ENCODE measurements at regions not wholly inside any gene's neighbourhood (a gene's known extent, or its start where the extent isn't known, plus 50 kb on each side); places are given as distances from the start of the nearest gene placed in this dataset.

DNA sequence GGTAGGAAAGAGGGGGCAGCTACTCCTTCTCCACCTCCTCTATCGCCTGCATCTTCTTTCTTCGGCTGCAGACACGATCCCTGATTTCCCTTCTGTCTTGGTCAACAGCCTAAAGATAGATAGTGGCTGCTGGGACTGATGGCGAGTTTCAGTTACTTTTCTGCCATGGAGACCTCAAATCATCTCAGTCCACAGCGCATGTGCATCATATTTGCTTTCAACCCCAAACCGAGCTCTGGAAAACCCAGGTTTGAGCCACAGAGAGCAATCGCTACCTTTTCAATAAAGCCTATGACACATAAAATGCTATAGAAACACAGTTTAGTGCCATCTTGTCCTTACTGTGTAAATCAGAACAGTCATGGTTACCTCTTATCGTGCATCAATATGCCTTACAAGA, 142.9 kb upstream of the IRF2BP2 start:
- intact Hi-C loops (cut with micrococcal nuclease; ENCODE audit: unreplicated experiment): no loop called here
- Histone ChIP-seq H3K4me1 (ENCODE audit: control insufficient read depth, insufficient read depth, low read length) (peaks cover 24% of the 10 kb centered on the region), H3K36me3 (ENCODE audit: control insufficient read depth, insufficient read depth, low read length) (no peaks in the 10 kb centered on the region), H3K9me3 (ENCODE audit: control insufficient read depth, insufficient read depth, low read depth, low read length) (no peaks in the 10 kb centered on the region), H3K4me3 (ENCODE audit: low read depth in 2 of 2, low read length in 2 of 2) (no peak overlapping the region), H3K27me3 (ENCODE audit: control insufficient read depth, insufficient read depth, low read length) (no peaks in the 10 kb centered on the region), H3K27ac (ENCODE audit: low read length) (peak overlapping the region; percentile 84)
- no TSS peak for BruUV-seq (replicated peaks)
- TF ChIP-seq, protein P1, sequence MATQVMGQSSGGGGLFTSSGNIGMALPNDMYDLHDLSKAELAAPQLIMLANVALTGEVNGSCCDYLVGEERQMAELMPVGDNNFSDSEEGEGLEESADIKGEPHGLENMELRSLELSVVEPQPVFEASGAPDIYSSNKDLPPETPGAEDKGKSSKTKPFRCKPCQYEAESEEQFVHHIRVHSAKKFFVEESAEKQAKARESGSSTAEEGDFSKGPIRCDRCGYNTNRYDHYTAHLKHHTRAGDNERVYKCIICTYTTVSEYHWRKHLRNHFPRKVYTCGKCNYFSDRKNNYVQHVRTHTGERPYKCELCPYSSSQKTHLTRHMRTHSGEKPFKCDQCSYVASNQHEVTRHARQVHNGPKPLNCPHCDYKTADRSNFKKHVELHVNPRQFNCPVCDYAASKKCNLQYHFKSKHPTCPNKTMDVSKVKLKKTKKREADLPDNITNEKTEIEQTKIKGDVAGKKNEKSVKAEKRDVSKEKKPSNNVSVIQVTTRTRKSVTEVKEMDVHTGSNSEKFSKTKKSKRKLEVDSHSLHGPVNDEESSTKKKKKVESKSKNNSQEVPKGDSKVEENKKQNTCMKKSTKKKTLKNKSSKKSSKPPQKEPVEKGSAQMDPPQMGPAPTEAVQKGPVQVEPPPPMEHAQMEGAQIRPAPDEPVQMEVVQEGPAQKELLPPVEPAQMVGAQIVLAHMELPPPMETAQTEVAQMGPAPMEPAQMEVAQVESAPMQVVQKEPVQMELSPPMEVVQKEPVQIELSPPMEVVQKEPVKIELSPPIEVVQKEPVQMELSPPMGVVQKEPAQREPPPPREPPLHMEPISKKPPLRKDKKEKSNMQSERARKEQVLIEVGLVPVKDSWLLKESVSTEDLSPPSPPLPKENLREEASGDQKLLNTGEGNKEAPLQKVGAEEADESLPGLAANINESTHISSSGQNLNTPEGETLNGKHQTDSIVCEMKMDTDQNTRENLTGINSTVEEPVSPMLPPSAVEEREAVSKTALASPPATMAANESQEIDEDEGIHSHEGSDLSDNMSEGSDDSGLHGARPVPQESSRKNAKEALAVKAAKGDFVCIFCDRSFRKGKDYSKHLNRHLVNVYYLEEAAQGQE (IDR thresholded peaks at IDR 0.05; ENCODE audit: insufficient read depth in 1 of 2, low read depth in 2 of 2, low read length in 1 of 2): no peak
- TF ChIP-seq POLR2AphosphoS5 (IDR thresholded peaks at IDR 0.05; ENCODE audit: low read depth, low read length) (no peak), SIN3A (IDR thresholded peaks at IDR 0.05; ENCODE audit: borderline replicate concordance, insufficient read depth, low read depth, low read length) (no peak), TCF7L2 (IDR thresholded peaks at IDR 0.05; ENCODE audit: low read depth, low read length) (no peak)
- TF ChIP-seq, protein P2, sequence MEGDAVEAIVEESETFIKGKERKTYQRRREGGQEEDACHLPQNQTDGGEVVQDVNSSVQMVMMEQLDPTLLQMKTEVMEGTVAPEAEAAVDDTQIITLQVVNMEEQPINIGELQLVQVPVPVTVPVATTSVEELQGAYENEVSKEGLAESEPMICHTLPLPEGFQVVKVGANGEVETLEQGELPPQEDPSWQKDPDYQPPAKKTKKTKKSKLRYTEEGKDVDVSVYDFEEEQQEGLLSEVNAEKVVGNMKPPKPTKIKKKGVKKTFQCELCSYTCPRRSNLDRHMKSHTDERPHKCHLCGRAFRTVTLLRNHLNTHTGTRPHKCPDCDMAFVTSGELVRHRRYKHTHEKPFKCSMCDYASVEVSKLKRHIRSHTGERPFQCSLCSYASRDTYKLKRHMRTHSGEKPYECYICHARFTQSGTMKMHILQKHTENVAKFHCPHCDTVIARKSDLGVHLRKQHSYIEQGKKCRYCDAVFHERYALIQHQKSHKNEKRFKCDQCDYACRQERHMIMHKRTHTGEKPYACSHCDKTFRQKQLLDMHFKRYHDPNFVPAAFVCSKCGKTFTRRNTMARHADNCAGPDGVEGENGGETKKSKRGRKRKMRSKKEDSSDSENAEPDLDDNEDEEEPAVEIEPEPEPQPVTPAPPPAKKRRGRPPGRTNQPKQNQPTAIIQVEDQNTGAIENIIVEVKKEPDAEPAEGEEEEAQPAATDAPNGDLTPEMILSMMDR (IDR thresholded peaks at IDR 0.05): no peak
- ChIA-PET POLR2A (no interaction called here), CTCF (no interaction called here)
- ATAC-seq (no peak), DNase-seq (ENCODE audit: low read depth, low spot score) (no peak)
- in situ Hi-C loops (cut with HindIII; ENCODE audit: low pct_unique_long_range_greater_than_20kb, low sequenced_read_pairs): no loop called here

DNA sequence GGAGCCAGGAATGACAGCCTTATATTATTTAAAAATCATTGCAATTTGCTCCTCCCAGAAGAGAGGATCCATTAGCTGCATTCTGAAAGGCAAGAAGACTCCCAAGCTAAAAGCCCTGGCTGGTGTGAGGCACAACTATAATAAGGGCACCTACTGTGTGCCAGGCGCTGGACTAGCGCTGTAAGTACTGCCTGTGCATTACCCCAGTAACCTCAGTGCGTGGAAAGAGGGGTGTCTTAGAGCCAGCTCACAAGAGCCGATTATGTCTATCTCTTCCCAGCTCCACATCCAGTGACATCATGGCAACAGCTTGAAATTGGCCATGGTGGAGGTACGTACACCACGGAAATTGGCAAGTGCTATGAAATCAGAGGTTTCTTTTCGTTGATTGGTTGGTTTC, 141.7 kb upstream of the IRF2BP2 start:
- H3K9me3 ChIP-seq (ENCODE audit: control insufficient read depth, insufficient read depth, low read depth, low read length): no peaks in the 10 kb centered on the region
- no peak for TF ChIP-seq SIN3A (IDR thresholded peaks at IDR 0.05; ENCODE audit: borderline replicate concordance, insufficient read depth, low read depth, low read length)
- no peak for TF ChIP-seq POLR2AphosphoS5 (IDR thresholded peaks at IDR 0.05; ENCODE audit: low read depth, low read length)
- no peak for TF ChIP-seq TCF7L2 (IDR thresholded peaks at IDR 0.05; ENCODE audit: low read depth, low read length)
- TF ChIP-seq, protein P1 (IDR thresholded peaks at IDR 0.05; ENCODE audit: insufficient read depth in 1 of 2, low read depth in 2 of 2, low read length in 1 of 2): no peak
- TF ChIP-seq, protein P2 (IDR thresholded peaks at IDR 0.05): no peak

More for the DNA sequence above, 141.7 kb upstream of the IRF2BP2 start:
- ATAC-seq (no peak), DNase-seq (ENCODE audit: low read depth, low spot score) (no peak)
- peak overlapping the region; percentile 84 for H3K27ac ChIP-seq (ENCODE audit: low read length)
- in situ Hi-C loops (cut with HindIII; ENCODE audit: low pct_unique_long_range_greater_than_20kb, low sequenced_read_pairs) (no loop called here), intact Hi-C loops (cut with micrococcal nuclease; ENCODE audit: unreplicated experiment) (no loop called here)
- no peaks in the 10 kb centered on the region for H3K36me3 ChIP-seq (ENCODE audit: control insufficient read depth, insufficient read depth, low read length)
- BruUV-seq (replicated peaks): no TSS peak
- CTCF ChIA-PET: no interaction called here
- H3K4me1 ChIP-seq (ENCODE audit: control insufficient read depth, insufficient read depth, low read length): peaks cover 31% of the 10 kb centered on the region
- no peak overlapping the region for H3K4me3 ChIP-seq (ENCODE audit: low read depth in 2 of 2, low read length in 2 of 2)
- POLR2A ChIA-PET: interaction anchor here (0.5 to 1.1 kb wide), 3 partner anchors 21 to 328 kb away, joined by 3 to 5 read pairs (median 4); no protein-coding TSS in a partner anchor
- H3K27me3 ChIP-seq (ENCODE audit: control insufficient read depth, insufficient read depth, low read length): no peaks in the 10 kb centered on the region

Measured in Panc1 (cell line).